NCI-H1436 treated with DMSO at 0.1 percent for 48 hours (cell line): ENCODE measurements at regions not wholly inside any gene's neighbourhood (a gene's known extent, or its start where the extent isn't known, plus 50 kb on each side); places are given as distances from the start of the nearest gene placed in this dataset.
"Not testable (repeated sequence)": the region's sequence is repeated elsewhere in the genome, so short reads cannot be mapped to it uniquely, and the experiment has no call there.

Experiments used
- DNase-seq: peaks from one replicate; lab custom pipeline; 2025; lab: John Stamatoyannopoulos, UW

DNA sequence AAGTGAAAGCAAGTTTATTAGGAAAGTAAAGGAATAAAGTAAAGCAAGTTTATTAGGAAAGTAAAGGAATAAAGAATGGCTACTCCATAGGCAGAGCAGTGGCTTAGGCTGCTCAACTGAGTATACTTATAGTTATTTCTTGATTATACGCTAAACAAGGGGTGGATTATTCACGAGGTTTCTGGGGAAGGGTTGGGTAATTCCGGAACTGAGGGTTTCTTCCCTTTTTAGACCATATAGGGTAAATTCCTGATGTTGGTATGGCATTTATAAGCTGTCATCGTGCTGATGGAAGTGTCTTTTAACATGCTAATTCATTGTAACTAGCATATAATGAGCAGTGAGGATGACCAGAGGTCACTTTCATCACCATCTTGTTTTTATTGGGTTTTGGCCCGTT lies 194.3 kb downstream of the DLEU7 start:
- DNase-seq: no peak

DNA sequence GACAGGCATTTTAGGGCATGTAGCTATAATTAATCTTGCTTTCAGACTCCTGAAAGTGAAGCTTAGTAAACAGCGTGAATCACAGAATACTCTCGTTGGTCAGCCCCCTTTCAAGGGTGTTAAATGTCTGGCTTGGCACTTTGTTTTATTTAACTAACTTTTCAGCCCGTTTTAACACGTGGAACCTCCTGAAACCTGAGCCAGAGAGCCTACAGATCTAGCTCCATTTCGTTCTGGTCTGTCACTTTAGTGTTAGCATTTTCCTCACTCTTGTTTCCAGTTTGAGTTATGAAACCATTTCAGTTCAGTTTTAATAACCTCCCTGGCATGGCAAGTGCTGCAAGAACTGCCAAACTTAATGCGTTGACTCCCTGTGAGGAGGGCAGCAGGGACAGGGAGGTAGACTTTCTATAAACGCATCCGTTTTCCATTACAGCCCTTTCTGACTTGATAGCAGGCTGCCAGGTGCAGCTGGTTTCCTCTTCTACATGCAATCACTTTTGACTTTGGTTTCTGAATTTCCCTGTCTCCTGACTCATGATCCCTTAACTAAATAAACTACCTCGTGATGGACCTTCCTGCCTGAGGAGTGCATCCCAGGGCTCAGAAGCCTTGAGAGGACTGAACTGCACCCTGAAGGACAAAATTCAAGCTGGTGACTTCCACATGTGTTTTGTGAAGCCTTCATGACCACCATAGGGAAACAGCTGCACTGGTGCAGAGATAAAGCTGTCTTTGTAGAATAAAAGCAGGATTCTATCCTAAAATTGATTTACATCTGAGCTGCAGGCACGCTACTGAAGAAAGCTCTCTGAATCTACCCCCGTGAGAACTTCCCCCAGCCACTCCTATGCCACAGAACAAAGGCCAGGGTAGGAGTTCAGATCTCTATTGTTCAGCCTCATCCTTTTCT lies 192.6 kb downstream of the DLEU7 start:
- DNase-seq: no peak

DNA sequence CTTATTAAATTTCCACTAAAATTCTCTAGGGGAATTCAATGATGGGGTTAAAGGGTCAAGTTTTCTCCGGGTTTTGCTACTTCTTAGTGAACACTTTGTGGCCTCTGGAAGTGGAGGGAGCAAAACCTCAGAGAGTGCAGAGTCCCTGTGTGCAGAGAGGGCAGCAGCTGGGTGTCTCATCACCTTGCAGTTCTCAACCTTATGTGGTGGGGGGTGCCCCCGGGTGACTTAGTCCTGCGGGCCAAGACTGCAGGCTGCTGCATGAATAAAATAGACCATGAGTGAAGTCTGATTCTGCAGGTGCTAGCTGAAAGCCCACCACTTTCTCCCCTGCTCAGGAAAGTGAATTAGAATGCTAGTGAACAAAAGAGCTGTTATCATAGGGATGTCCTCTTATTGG lies 191.6 kb downstream of the DLEU7 start:
- no peak for DNase-seq

DNA sequence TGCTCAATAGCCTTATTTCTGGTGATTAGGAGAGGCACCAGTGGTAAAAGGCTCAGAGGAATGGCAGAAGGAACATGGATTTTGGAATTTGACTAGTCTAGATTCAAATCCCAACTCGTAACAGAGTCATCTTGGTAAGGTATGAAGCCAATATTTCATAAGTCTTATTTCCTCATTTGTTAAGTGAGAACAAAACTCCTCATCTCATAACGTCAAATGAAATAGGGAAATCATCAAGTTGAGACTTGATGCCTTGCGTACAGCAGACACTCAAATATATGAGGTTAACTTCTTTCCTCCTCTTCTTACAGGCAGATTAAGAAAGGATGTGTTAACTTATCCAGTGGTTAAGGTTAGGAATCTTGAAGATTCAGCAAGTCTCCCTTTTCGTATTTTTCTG lies 189.2 kb downstream of the DLEU7 start:
- no peak for DNase-seq

DNA sequence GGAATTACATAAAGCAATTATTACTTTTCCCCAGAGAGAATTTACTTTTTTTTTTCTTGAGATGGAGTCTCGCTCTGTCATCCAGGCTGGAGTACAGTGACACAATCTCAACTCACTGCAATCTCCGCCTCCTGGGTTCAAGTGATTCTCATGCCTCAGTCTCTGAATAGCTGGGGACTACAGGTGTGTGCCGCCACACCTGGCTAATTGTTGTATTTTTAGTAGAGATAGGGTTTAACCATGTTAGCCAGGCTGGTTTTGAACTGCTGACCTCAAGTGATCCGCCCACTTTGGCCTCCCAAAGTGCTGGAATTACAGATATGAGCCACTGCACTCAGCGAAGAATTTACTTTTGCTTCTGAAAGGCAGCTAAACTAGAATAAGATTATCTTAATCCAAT lies 181.6 kb downstream of the DLEU7 start:
- not testable (repeated sequence) for DNase-seq

DNA sequence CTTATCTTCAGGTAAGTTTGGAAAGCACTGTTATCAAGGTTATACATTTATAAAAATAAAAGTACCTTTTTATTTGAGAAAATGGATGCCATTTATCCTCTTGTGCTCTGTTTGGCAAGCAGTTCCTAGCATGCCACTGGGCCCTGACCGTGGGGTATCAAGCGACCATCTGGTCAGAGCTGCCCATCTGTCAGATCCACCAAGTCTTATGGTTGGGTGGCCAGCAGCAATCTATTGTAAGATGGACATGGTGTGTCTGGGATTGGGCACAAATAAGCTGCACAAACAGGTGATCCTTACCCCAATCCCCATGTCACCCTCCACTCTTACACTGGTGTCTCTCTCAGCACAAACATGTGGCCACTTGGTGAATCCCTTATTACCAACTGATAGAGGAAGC lies 178.5 kb downstream of the DLEU7 start:
- DNase-seq: no peak

DNA sequence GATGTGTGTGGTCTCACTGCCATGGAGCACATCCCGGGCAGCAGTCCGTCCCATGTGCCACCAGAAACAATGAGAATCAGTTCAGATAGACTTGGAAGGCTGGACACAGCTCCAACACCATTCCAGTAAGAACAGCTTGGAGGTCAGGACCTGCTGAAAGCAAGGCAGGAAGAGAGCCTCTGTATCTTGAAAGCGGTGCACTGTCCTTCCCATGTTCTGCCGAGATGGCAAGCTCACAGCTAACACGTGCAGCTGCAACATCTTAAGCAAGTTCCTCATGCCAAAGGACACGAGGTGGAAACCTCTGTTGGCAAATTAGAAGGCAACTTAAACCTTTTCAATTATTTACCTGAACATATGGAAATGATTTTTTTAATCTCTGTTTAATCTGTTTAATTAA lies 175.4 kb downstream of the DLEU7 start:
- no peak for DNase-seq

DNA sequence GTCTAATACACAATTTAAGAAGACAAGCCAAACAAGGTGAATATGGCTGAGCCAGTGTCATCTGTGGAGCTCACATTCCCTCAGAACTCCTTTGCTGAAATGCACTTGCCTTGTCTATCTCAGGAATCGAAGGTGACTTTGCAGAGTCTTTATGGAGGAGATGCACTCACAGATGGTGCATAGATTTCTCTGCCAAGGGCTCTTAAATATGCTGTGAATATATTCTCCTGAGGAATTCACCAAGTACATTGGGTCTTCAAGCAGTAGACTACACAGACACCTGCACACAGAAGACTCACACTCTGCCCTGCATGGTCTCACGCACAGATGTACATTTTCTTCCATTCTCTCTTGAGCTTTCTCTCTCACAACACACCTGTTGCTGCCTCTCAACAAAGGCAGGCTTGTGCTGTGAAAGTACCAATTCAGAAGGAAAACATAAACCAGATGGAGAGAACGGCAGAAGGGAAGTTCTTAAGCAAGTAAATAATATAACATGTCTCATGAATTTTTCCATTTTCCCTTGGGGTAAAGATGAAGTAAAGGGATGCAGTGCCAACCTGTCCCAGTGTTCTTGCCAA lies 174.7 kb downstream of the DLEU7 start:
- DNase-seq: no peak

DNA sequence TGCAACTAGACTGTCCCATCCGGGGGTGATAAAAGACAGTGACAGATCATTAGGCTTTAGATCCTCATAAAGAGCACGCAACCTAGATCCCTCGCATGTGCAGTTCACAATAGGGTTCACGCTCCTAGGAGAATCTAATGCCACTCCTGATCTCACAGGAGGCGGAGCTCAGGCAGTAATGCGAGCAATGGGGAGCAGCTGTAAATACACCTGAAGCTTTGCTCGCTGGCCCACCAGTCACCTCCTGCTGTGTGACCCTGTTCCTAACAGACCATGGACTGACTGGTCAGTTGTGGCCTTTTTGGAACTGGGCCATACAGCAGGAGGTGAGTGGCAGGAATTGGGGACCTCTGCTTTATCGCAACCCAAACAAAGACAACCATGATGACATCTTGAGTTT lies 173.2 kb downstream of the DLEU7 start:
- no peak for DNase-seq

DNA sequence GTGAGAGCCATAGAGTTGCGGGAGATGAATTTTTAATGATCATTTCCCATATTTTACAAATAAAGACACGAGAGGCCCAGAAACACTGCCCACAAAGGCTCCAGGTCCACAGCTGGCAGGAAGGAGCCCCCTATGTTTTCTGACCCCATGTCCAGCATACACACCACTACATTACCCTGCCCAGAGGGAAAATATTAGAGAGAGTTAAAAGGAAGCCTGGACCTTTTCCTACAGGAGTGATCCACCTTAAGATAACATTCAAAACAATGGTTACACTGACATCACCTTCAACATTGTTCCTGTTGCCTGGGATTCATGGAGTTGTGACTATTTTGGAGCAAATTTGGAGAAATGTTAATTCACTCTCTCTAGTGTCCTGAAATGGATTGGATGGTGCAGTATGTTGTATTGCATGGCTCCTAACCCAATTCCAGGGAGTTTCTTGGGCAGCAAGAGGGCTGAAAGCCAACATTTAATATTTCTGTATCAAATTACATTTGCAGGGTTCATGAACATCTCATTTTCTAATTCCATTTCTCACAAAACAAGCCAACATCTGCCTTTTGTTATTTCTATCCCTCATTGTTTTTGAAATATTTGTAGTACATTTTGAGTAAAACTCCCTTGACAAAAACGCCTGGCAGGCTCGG lies 172.5 kb downstream of the DLEU7 start:
- no peak for DNase-seq

DNA sequence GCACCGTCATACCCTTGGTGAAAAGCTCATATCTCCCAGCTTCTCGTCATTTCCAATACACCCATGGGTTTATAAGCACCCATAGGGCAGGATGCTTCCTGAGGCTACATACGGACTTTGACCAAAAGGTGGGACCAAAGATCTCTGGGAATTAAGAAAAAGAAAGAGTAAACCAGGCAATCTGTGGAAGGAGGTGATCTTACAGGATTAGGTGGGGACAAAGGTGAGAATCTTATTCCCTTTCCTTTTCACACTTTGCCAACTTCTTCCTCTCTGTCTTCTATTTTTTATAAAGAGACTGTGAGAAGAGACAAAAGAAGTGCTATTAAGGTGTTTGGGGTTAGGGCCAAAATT lies 172.0 kb downstream of the DLEU7 start:
- DNase-seq: no peak

DNA sequence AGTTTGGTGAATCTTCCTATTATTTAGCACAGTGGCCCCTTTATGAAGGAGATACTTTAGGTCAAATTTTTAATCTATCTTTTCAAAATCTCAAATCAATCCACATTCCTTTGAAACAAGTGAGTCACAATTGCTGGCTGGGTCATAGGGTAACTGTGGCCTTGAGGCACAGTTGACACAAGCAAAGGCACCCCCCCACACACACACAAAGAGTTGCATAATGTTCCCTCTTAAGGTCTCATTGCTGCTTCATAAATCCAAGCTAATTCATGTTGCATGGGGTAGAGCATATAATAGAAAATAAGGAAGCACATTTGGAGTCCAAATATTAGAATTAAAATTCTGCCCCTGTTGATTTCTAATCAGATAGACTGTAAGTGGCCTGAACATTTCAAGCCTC lies 171.5 kb downstream of the DLEU7 start:
- no peak for DNase-seq

DNA sequence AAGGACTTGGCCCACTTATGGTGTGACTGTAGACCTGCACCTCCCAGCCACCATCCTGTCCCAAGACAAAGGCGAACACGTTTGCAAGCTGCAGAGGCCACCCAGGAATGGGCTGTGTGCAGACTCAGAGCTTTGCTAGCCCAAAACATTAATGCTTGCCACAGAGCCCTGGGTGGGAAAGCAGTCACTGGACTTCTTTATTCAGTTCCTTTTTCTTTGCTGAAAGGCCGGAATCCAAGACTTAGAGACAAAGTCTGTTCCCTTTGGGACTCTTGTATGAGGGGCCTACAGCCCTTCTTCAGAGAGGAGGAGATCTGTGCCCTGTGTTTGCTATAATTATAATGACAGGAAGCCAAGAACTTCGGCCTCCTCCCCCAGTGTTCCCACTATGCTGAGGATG lies 167.8 kb downstream of the DLEU7 start:
- no peak for DNase-seq

DNA sequence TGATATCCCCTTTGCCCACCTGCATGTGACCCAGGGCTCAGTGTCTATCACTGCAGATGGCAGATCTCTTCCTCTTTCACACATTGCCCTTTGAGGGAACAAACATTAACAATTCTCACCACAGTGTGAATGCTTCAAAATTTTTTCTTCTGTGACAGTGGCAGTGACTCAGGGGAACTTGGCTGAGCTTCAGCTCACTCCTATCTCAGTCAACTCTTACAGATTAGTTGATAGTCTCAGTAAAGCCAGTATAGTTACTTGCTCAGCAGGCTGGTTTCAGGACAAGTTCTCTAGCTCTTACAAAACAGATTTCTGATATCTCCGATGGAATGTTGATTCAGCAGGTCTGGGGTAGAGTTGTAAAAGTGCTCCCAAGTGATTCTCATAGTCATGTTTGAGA lies 166.9 kb downstream of the DLEU7 start:
- no peak for DNase-seq

DNA sequence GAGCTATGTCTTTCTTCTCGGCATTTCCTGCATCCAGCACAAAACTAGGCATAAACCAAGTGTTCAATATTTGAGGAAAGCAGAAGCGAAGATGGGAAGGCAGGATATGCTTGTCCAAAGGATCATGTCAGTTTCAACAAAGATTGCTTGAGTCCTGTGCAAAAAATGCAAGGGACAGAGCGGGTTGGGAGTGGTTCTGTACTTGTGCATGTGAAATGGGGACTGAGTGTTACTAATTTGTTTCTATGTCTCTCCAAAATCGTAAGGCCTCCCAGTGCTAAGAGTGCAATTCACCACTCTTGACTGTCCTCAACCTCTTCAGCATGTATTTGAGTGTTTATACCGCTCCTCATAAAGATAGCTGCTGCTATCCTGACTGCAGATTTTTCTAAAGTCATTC lies 166.2 kb downstream of the DLEU7 start:
- no peak for DNase-seq

DNA sequence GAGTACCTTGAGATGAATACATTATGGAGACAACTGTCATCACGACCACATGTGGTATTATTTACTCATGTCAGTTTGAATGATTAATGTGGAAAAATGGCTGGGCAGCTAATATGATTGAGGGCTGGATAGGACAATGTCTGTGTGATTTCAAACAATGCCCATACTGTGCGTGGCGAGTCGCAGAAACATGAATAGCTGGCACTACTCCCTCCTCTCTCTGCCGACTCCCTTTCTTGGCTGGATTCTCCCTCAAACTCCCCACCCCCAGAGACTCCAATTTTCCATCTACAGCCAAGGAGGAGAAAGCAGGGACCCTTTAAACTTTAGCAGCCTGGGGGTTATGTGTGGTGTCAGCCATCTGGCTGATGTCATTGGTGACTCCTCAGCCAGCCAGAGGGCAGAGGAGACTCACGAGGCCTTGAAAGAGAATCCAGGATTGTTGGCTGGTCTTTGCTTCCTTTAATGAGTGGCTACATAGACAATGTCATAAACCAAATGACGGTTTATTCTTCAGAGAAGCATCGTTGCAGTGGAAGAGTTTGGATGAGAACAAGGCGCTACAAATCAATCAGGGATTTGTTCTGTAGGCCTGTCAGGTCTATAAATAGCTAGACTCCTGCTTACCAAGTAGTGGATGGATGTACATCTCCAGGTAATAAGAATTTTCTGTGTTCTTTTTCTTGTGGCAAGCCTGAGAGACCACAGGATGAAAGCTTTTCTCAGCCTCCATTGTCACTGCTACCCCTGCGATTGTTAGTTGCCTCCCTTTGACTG lies 165.6 kb downstream of the DLEU7 start:
- DNase-seq: no peak

DNA sequence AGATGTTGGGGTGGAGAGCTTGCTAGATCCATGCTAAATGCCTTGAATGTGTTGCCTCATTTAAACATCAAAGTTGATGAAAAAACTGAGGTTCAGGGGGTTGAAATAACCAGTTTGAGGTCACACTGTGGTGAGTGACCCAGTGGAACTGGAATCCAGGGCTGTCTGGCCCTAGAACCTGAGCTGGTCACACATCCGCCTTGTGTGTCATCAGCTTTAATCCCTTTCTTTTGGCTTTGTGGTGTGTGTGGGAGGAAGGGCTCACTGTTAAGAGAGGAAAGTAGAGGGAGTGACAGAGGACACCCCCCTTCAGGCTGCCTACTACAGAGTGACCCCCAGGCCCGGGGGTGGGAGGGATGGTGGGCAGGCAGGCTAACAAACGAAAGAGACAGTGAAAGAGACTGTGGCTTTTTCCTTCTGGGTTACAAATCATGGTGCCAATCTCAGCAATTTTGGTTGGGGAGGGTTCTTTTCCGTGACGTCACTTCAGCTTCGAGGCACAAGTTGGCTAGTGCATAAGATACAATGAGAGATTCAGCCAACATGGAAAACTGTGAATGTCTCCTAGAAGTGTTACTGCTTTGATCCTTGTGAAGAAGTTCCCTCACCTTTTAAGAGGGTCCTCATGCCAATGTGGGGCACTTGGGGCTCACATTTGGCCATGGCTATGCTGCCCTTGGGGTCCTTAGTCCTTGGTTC lies 164.9 kb downstream of the DLEU7 start:
- DNase-seq: no peak

DNA sequence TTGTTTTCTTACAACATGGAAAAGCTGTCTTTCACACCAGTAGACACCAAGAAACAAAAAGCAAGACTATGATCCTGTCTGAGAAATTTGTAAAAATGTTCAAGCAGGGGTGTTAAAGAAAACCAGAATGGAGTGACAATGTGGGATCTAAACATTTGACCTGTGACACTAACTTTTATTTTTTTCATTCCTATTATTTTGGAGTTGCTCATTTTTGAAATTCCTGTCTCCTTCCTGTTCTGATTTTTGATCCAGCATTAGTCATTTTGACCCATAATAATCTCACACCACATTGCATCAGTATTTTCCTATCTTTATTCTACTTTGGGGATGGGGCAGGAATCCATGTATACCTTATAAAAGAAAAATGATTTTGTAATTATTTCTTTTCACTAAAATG lies 164.2 kb downstream of the DLEU7 start:
- no peak for DNase-seq

DNA sequence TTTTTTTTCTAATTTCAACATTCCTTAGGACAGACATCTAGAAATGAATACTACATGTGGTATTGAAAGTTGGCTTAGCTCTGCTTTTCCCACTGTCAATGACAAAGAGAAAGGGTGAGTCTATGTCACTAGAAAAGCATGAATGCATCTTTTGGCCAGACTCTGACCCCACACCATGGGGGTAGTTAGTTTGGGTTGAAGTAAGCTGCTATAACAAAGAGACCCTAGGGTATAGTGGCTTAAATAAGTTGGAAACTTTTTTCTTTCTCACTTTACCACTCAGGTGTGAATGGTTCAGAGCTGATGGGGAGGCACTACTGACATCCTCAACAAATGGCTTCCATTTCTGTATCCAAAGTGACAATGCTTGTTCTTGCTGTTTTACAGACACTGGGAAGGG lies 161.5 kb downstream of the DLEU7 start:
- DNase-seq: no peak

DNA sequence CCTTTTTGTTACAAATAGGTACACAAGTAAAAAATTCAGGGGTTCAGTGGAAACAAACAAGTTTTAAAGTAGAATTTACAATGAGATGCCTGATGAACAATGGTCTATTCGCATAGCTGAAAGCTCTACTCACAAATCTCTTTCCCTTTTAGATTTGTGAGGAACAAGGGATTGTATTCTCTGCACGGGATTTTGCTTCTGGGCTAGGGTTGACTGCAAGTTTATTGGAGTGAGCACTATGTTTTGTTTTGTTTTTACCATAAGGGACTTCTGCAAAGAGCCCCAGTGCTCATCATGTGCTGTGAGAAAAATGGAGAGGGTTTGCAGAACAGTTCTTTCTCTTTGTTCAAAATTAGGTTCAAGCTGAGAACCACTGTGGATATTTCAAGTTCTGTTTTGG lies 160.5 kb downstream of the DLEU7 start:
- no peak for DNase-seq

DNA sequence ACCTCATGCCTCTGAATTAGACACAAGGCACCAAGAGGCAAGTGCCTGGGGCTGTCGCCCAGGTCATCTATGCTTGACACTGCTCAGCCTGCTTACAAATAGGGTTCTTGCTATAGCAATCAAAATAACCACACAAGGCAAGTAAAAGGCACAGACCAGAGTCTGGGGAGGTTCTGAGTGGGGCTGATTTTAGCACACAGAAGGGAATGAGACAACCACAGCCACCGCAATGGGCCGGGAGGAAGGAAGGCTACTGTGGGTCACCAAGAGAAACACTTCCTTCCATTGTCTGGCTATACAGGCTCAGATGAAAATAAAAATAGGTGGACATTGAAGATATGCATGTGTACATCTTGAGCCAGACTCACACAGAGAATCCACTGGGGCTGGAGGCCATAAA lies 159.1 kb downstream of the DLEU7 start:
- DNase-seq: no peak

DNA sequence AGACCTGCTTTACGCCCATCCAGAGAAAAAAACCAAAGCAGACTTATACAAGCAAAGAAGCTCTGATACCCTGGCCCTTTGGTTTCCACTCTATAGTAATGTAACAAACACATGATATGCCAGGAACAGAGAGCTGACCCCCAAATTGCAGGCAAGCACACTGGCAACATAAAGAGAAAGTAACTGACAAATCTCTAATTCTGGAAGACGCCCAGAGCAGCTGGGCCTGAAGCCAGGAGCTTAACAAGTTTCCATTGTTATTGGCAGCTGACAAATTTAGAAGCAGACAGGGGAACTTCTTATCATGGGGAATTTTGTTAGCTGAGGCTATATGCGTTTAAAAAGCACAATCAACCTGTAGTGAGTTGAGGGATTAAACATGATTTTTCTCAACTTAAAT lies 158.0 kb downstream of the DLEU7 start:
- no peak for DNase-seq
